ENCODE measurements at regions not wholly inside any gene's neighbourhood (a gene's known extent, or its start where the extent isn't known, plus 50 kb on each side); places are given as distances from the start of the nearest gene placed in this dataset.

- ATAC-seq (replicated peaks) = no peak
- Mint-ChIP-seq H3K27me3 (no peaks in the 10 kb centered on the region), H3K27ac (no peak overlapping the region)
These were observed 52.5 kb upstream of the SGCD start for GRCh38 chr5:156274453-156274852.

More at GRCh38 chr5:156274453-156274852, 52.5 kb upstream of the SGCD start:
- no peaks in the 10 kb centered on the region for H3K4me1 Mint-ChIP-seq (ENCODE audit: low read depth in 2 of 2)
- no peaks in the 10 kb centered on the region for H3K9me3 Mint-ChIP-seq
- DNase-seq = no peak
- no peaks in the 10 kb centered on the region for H3K36me3 Mint-ChIP-seq (ENCODE audit: insufficient read depth)
- no peak overlapping the region for H3K4me3 Mint-ChIP-seq
